SK-N-SH (cell line): ENCODE measurements at regions not wholly inside any gene's neighbourhood (a gene's known extent, or its start where the extent isn't known, plus 50 kb on each side); places are given as distances from the start of the nearest gene placed in this dataset.

Experiments
- CTCF ChIA-PET: fragments of 300-600, 350-600 bp; formaldehyde crosslinking; extraction: SDS; loops from one replicate; lab custom pipeline; 2021; lab: Yijun Ruan, JAX
- POLR2A ChIA-PET: fragments of 350-600 bp; sonication (Branson Sonifier 250); formaldehyde crosslinking; extraction: SDS; loops from one replicate; lab custom pipeline; 2020; ENCODE audit warnings: antibody characterized with exemption, inconsistent platforms; lab: Yijun Ruan, JAX
- DNase-seq: peaks from one replicate; pipeline ENCODE4 v3.0.0; 2012
- H2AFZ ChIP-seq: fragments of 200-600 bp; sonication (generic); 2 replicates; pipeline ENCODE4 v1.8.1; 2016; ENCODE audit warnings: antibody characterized with exemption, mild to moderate bottlenecking, low read depth
- H3F3A ChIP-seq: fragments of 200-600 bp; sonication (generic); replicated peaks from 2 replicates; pipeline ENCODE3; 2016; ENCODE audit warnings: antibody characterized with exemption, mild to moderate bottlenecking; ENCODE audit not compliant: insufficient read depth
- H3K27ac ChIP-seq, 2 experiments: fragments of 200-500 bp in 1 of 2; fragments of 200-600 bp in 1 of 2; sonication (Bioruptor generic) in 1 of 2; sonication (generic), shearing (Covaris generic) in 1 of 2; 2 replicates each; pipeline versions ENCODE4 v1.5.1 to v1.6.1; 2014 to 2016; ENCODE audit warnings: low read depth in 2 of 2, inconsistent platforms in 1 of 2, low read length in 1 of 2, mild to moderate bottlenecking in 1 of 2, mixed read lengths in 1 of 2
- H3K27me3 ChIP-seq: fragments of 200-600 bp; sonication (generic), shearing (Covaris generic); 2 replicates; pipeline ENCODE4 v1.6.1; 2016; ENCODE audit warnings: mixed run types; ENCODE audit not compliant: insufficient read depth
- H3K36me3 ChIP-seq, 2 experiments: fragments of 200-500 bp in 1 of 2; fragments of 200-600 bp in 1 of 2; sonication (Bioruptor generic) in 1 of 2; sonication (generic) in 1 of 2; replicated peaks in 1 of 2; 2 replicates each; pipeline versions ENCODE3 to v1.5.1; 2014 to 2016; ENCODE audit warnings: low read length in 1 of 2, mild to moderate bottlenecking in 1 of 2; ENCODE audit not compliant: insufficient read depth in 2 of 2, control insufficient read depth in 1 of 2
- H3K4me1 ChIP-seq, 2 experiments: fragments of 200-500 bp in 1 of 2; fragments of 200-600 bp in 1 of 2; sonication (Bioruptor generic) in 1 of 2; sonication (generic), shearing (Covaris generic) in 1 of 2; 2 replicates each; pipeline versions ENCODE4 v1.5.1 to v1.6.1; 2014 to 2016; ENCODE audit warnings: low read depth in 1 of 2, low read length in 1 of 2, mixed run types in 1 of 2; ENCODE audit not compliant: insufficient read depth in 2 of 2, control insufficient read depth in 1 of 2
- H3K4me2 ChIP-seq: fragments of 200-600 bp; sonication (generic), shearing (Covaris generic); 2 replicates; pipeline ENCODE4 v1.6.1; 2017; ENCODE audit warnings: mixed run types
- H3K4me3 ChIP-seq, 2 experiments: fragments of 200-500 bp in 1 of 2; fragments of 200-600 bp in 1 of 2; sonication (Bioruptor generic) in 1 of 2; sonication (generic), shearing (Covaris generic) in 1 of 2; 2 replicates each; pipeline versions ENCODE4 v1.5.1 to v1.8.1; 2014 to 2016; ENCODE audit warnings: low read depth in 2 of 2, inconsistent platforms in 1 of 2, low read length in 1 of 2, mild to moderate bottlenecking in 1 of 2, mixed read lengths in 1 of 2, moderate library complexity in 1 of 2
- H3K79me2 ChIP-seq: fragments of 200-600 bp; sonication (generic); 2 replicates; pipeline ENCODE4 v1.8.1; 2017; ENCODE audit warnings: mild to moderate bottlenecking; ENCODE audit not compliant: insufficient read depth
- H3K9ac ChIP-seq: fragments of 200-600 bp; sonication (generic); 2 replicates; pipeline ENCODE4 v1.6.1; 2017; ENCODE audit warnings: mixed run types
- H3K9me2 ChIP-seq: fragments of 200-600 bp; sonication (generic); 2 replicates; pipeline ENCODE4 v1.6.1; 2017; ENCODE audit warnings: mixed run types
- H3K9me3 ChIP-seq: fragments of 200-600 bp; sonication (generic); 2 replicates; pipeline ENCODE4 v1.6.1; 2017; ENCODE audit warnings: mixed run types, mild to moderate bottlenecking, moderate library complexity
- H4K20me1 ChIP-seq: fragments of 200-600 bp; sonication (generic); 2 replicates; pipeline ENCODE4 v1.6.1; 2017; ENCODE audit warnings: mild to moderate bottlenecking, mixed run types; ENCODE audit not compliant: insufficient read depth
- CHD2 ChIP-seq: fragments of 150-350 bp; IDR thresholded peaks from 2 replicates; pipeline ENCODE4 v1.6.1; 2018; ENCODE audit warnings: low read length; ENCODE audit not compliant: partially characterized antibody
- ELF1 ChIP-seq: IDR thresholded peaks from 2 replicates; pipeline ENCODE4 v1.4.0; 2012
- FOSL2 ChIP-seq: IDR thresholded peaks from 2 replicates; pipeline ENCODE4 v1.4.0; 2012; ENCODE audit warnings: low read depth, mild to moderate bottlenecking, moderate library complexity, borderline replicate concordance
- FOXJ3 ChIP-seq: sonication (generic); formaldehyde crosslinking; IDR thresholded peaks from 2 replicates; pipeline ENCODE4 v1.5.1; 2020; ENCODE audit warnings: mild to moderate bottlenecking, missing genetic modification reagents
- GABPA ChIP-seq: IDR thresholded peaks from 2 replicates; pipeline ENCODE4 v1.4.0; 2012; ENCODE audit warnings: low read depth, mild to moderate bottlenecking
- GATA2 ChIP-seq: sonication (generic); formaldehyde crosslinking; IDR thresholded peaks from 2 replicates; pipeline ENCODE4 v1.5.0; 2020; ENCODE audit warnings: mild to moderate bottlenecking, missing genetic modification reagents
- JUND ChIP-seq: IDR thresholded peaks from 2 replicates; pipeline ENCODE4 v1.4.0; 2012
- MEF2A ChIP-seq: IDR thresholded peaks from 2 replicates; pipeline ENCODE4 v1.4.0; 2012; ENCODE audit warnings: low read depth, borderline replicate concordance
- MXI1 ChIP-seq: IDR thresholded peaks from 2 replicates; pipeline ENCODE4 v1.6.1; 2012; ENCODE audit warnings: mild to moderate bottlenecking, low read depth, low read length, improper control_type of control experiment
- NFIC ChIP-seq: IDR thresholded peaks from 2 replicates; pipeline ENCODE4 v1.4.0; 2012; ENCODE audit warnings: borderline replicate concordance
- PBX3 ChIP-seq: IDR thresholded peaks from 2 replicates; pipeline ENCODE4; 2012
- RAD21 ChIP-seq: IDR thresholded peaks from 2 replicates; pipeline ENCODE4 v1.6.1; 2012; ENCODE audit warnings: mild to moderate bottlenecking, low read length
- RFX5 ChIP-seq: IDR thresholded peaks from 2 replicates; pipeline ENCODE4 v1.6.1; 2012; ENCODE audit warnings: mild to moderate bottlenecking, improper control_type of control experiment, low read length
- RXRA ChIP-seq: IDR thresholded peaks from 2 replicates; pipeline ENCODE4 v1.4.0; 2012; ENCODE audit warnings: low read depth, mild to moderate bottlenecking, borderline replicate concordance
- SIN3A ChIP-seq: IDR thresholded peaks from 2 replicates; pipeline ENCODE4 v1.6.1; 2012; ENCODE audit warnings: low read depth, mild to moderate bottlenecking, low read length, moderate library complexity, borderline replicate concordance
- SMC3 ChIP-seq: IDR thresholded peaks from 2 replicates; pipeline ENCODE4 v1.6.1; 2012; ENCODE audit warnings: low read depth, low read length, improper control_type of control experiment
- TAF1 ChIP-seq: IDR thresholded peaks from 2 replicates; pipeline ENCODE4 v1.6.1; 2012; ENCODE audit warnings: low read depth, mild to moderate bottlenecking, low read length, moderate library complexity, borderline replicate concordance
- TEAD4 ChIP-seq: IDR thresholded peaks from 2 replicates; pipeline ENCODE4 v1.4.0; 2012; ENCODE audit warnings: mild to moderate bottlenecking, borderline replicate concordance; ENCODE audit not compliant: insufficient read depth
- USF2 ChIP-seq: fragments of 150-350 bp; IDR thresholded peaks from 2 replicates; pipeline ENCODE4 v1.6.1; 2017; ENCODE audit warnings: antibody characterized with exemption, low read length, low read depth, borderline replicate concordance
- ZBTB33 ChIP-seq: IDR thresholded peaks from 2 replicates; pipeline ENCODE4 v1.4.0; 2012; ENCODE audit warnings: low read depth, borderline replicate concordance
- WGBS: methylation state at CpG from one replicate; pipeline ENCODE4 v1.1.6; 2017; ENCODE audit warnings: low lambda C conversion rate; 5-methylcytosine and 5-hydroxymethylcytosine counted together

GRCh38 chr18:22063102-22063501, 106.3 kb upstream of the GATA6 start:
- no peak overlapping the region for H3K27ac ChIP-seq
- H3K27me3 ChIP-seq = peaks cover 6% of the 10 kb centered on the region; the same call in 1 of the 2 replicates
- CTCF ChIA-PET = no interaction called here
- no peaks in the 10 kb centered on the region for H3K9me2 ChIP-seq
- H3F3A ChIP-seq = no peaks in the 10 kb centered on the region
- H3K4me1 ChIP-seq = peaks cover 0 to 4% of the 10 kb centered on the region in 2 experiments; a peak in 1 of 4 replicates
- no peak for DNase-seq
- no peaks in the 10 kb centered on the region for H3K36me3 ChIP-seq
- no peaks in the 10 kb centered on the region for H4K20me1 ChIP-seq
- H3K4me3 ChIP-seq = no peak overlapping the region
- no peaks in the 10 kb centered on the region for H3K79me2 ChIP-seq
- TF ChIP-seq RXRA (no peak), GABPA (no peak), SMC3 (no peak), MEF2A (no peak), GATA2 (CRISPR knock-in tag) (no peak), USF2 (no peak), FOXJ3 (CRISPR knock-in tag) (no peak), SIN3A (no peak), ZBTB33 (no peak), JUND (no peak), TEAD4 (no peak), CHD2 (no peak), NFIC (no peak), RFX5 (no peak), ELF1 (no peak), MXI1 (no peak)
- no peak overlapping the region for H3K4me2 ChIP-seq
- H2AFZ ChIP-seq = no peak overlapping the region
- 6% methylated on average over 4 of the region's 4 CpGs for WGBS
- no peaks in the 10 kb centered on the region for H3K9me3 ChIP-seq
- POLR2A ChIA-PET = no interaction called here
- no peak overlapping the region for H3K9ac ChIP-seq

- no peak overlapping the region for H3K4me3 ChIP-seq
- no peaks in the 10 kb centered on the region for H3K9me2 ChIP-seq
- WGBS = 14% methylated on average over 3 of the region's 3 CpGs
- TF ChIP-seq PBX3 (no peak), FOSL2 (no peak), RAD21 (no peak), TAF1 (no peak), MXI1 (no peak), RXRA (no peak)
- H3K4me2 ChIP-seq = no peak overlapping the region
- ChIA-PET POLR2A (no interaction called here), CTCF (no interaction called here)
- no peaks in the 10 kb centered on the region for H3K36me3 ChIP-seq
- no peaks in the 10 kb centered on the region for H3F3A ChIP-seq
- DNase-seq = no peak
- no peak overlapping the region for H2AFZ ChIP-seq
- no peak overlapping the region for H3K9ac ChIP-seq
- no peaks in the 10 kb centered on the region for H4K20me1 ChIP-seq
- H3K9me3 ChIP-seq = no peaks in the 10 kb centered on the region
- peaks cover 0 to 4% of the 10 kb centered on the region in 2 experiments; a peak in 1 of 4 replicates for H3K4me1 ChIP-seq
- no peak overlapping the region for H3K27ac ChIP-seq
- peaks cover 6% of the 10 kb centered on the region; the same call in 1 of the 2 replicates for H3K27me3 ChIP-seq
- H3K79me2 ChIP-seq = no peaks in the 10 kb centered on the region
Observed at GRCh38 chr18:22063672-22064071, 105.7 kb upstream of the GATA6 start.
